HG03060 (cell line): ENCODE measurements at regions not wholly inside any gene's neighbourhood (a gene's known extent, or its start where the extent isn't known, plus 50 kb on each side); places are given as distances from the start of the nearest gene placed in this dataset.

ENCODE experiments used
- ATAC-seq: cut with Tn5 transposase; IDR thresholded peaks from one replicate; pipeline ENCODE4 v1.9.1; 2021; ENCODE audit warnings: low read depth, moderate number of reproducible peaks; ENCODE audit not compliant: unreplicated experiment

DNA sequence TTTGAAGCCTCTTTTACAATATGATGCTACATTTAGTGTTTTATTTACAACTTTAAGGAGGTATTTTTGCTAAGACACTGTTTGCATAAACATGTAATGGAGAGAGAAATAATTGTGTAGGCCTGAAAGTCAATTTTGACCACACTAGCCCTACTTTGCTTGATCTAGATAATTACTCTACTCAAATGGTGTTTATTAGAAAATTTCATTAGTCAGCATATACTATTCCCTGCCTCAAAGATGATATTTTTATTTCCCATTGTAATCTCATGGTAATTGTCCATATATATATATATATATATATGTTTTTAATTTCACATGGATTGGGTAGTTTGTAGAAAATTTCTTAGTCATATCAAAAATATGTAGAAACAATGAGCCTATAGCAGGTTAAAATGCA, 632.2 kb downstream of the SATB2 start:
- no peak for ATAC-seq

DNA sequence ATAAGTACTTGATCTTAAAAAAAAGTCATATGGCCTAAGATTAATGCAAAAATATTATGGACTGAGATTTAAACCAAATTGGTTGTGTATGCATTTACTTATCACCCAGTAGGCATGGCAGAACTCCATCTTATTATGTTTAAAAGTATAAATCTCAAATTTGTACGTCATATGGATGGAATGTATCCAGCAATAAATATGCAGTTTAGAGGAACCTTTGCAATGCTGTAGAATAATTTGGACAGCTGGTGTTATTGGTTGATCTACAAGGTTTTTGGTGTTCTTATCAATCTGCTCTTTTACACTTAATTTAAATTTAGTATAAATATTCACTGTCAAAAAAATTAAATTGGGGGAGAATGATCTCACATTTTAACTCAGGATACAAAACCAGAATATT, 640.2 kb downstream of the SATB2 start:
- ATAC-seq, result no peak

DNA sequence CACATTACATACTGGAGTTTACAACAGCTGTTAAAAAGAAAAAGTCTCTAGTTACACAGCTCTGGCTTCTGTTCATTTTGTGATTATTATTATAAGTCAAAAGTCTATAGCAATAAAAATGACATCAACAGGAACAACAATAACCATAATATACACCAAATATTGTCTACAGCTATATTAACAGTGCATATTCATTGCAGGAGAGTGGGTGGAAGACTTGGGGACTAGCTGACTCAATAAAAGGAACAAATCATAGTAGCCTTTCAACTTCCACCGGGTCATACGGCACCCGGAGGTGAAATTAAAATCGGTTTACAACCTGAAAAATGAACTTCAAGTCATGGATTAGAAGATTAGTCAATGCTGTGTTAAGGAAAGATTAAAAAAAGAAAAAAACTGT, 642.1 kb downstream of the SATB2 start:
- ATAC-seq, result no peak

DNA sequence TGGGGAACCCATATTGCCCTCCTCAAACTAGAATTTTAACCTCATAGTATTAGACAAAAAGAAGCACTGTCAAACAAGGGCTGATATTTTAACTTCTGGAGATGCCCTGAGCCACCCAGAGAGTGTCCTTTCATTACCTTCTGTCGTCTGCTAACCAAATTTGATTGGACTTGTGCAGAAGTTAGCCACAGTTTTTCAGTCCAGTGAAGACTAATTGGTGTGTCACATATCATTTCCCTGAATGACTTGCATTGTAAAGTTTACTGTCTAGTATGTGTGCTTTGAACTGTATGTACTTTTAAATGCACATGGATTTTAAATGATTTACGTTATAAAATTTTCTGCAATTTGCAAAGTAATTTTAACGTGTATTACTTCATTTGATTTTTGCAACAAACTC, 646.5 kb downstream of the SATB2 start:
- ATAC-seq, result no peak

DNA sequence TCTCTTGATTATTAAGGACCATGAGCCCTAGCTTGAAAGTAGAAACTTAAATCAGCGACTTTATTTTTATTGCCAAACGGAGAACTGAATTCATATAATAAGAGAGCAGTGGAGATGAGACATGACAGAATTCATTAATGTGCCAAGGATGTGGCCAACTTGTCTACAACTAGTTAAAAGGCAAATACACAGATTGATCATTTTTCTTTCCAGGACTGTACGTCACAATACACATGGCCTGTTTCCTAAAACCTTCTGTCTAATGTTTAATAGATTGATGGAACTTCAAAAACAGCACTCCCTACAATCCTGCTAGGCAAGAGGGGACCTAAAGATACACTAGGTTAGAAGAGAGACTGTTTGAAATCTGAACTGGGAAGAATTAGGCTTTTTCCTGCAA, 647.8 kb downstream of the SATB2 start:
- no peak for ATAC-seq

DNA sequence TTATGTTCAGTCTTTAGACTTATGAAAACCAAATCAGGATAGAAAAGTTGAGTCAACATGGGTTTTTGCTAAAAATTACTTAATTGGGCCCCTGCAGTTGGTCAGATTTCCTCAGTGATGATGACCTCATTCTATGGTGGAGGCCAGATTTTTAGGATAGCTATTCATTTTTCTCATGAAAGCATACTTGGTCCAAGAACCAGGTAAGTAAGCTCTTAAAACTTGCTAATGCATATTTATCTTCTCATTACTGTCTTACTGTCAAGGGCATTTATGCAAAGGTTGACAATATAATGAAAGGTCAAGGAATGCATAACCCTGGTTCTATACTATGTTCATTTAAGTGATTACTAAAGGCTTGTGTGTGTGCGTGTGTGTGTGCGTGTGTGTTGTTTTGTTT, 650.6 kb downstream of the SATB2 start:
- ATAC-seq, result no peak

DNA sequence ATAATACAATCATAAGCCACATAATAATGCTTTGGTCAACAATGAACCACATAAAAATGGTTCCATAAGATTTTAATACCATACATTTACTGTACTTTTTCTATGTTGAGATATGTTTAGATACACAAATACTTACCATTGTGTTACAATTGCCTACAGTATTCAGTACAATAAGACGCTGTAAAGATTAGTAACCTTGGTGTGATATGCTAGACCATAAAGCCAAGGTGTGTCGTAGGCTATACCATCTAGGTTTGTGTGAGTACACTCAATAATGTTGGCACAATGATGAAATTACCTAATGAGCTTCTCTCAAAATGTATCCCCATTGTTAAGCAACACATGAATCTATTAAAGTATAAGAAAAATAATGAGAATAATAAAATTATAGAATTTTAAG, 662.3 kb downstream of the SATB2 start:
- ATAC-seq, result no peak

DNA sequence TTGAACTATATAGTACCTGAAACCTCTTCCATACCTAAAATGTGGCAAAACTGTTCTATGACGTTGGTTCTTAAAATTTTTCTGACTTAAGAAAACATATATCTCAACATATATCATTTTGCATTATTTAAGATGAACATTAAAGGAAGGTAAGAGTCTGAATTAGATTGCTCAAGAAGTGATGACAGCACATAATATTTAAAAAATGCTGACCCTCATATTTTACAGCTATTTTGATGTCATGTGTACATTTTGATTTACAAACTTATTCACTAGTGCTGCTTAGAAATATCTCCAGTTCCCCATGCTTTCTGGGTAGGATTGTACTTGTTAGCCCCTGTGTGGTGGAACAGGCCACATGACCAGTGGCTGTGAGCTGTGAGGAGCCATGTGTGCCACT, 666.1 kb downstream of the SATB2 start:
- no peak for ATAC-seq

DNA sequence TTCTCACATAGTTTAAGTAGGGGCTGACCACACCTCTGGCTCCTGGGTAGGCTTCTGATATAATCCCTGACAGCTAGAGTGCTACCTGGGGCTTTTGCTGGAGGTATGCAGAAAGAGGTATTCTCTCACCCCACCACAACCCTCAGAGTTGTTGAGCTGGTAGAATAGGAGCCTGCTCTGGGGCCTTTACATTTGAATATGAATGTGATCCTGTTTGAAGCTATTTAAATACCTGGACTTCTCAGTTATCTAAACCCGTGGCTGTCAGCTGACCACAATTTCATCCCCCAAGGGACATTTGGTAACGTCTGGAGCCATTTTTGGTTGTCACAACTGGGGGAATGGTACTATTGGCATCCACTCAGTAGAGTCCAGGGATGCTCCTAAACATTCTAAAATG, 669.1 kb downstream of the SATB2 start:
- no peak for ATAC-seq

DNA sequence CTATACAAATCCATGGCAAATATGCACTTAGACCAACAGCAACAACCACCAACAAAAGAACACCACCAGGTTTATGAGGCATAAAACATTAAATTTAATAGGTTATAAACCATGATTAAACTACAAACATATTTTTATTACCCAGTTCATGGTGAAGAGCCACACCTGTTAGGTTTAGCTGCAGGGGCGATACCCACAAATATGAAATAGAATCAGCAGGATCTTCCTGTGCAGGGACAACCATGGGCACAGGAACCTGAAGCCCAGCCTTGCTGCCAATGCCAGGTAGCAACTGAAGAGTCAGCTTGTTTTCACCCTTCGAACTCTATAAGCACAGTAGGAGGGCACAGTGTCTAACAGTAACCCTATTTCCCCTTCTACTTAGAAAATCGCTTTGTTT, 675.0 kb downstream of the SATB2 start:
- ATAC-seq, result no peak

DNA sequence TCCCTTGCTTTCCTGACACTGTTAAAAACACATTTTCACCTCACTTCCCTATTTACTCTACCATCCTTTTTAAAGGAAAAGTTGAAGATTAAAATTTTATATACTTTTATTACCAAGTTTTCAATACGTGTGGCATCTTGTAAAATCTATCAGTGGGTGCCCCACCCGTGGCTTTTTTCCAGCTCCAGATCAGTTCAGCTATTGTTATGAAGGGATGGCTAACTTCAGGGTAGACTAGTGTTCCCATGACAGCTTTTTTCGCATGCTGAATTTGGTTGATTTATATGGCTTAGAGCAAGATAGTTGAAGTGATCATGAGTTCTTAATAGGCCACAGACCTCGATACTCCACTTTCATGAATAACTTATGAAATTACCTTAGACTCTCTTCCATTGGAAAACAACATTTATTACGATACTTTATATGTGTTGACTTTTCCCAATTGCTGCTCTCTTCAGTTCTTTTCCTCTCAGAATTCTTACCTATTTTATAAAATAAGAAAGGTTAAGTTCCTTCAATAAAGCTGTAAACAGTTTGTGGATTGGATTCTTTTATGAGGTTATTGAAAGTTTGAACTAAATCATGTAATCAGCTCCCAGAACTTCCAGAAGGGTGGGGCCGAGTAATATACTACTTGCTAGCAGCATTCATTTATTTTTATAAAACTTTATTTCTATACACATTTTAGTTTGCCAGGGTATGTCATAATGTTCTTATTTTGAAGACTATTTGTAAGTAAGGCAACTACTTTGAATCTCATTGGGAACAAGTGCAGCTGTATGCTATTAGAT, 680.9 kb downstream of the SATB2 start:
- ATAC-seq, result no peak

DNA sequence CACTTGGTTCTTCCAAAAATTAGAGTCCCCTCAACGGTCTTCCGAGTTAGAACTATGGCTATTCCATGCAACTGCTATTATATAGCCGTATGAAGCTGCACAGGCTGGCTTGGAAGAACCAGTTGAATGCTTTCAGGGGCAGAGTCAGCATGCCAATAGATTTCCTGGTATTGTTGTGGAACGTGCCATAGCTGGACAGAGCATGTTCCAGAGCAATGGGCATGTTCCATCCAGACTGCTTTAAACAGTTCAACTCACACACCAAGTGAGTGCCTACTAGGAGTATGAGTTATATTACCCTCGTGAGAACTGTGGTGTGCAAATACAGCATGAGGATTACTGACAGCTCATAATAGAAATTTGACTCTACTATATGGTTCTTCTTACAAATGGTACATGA, 682.0 kb downstream of the SATB2 start:
- no peak for ATAC-seq

DNA sequence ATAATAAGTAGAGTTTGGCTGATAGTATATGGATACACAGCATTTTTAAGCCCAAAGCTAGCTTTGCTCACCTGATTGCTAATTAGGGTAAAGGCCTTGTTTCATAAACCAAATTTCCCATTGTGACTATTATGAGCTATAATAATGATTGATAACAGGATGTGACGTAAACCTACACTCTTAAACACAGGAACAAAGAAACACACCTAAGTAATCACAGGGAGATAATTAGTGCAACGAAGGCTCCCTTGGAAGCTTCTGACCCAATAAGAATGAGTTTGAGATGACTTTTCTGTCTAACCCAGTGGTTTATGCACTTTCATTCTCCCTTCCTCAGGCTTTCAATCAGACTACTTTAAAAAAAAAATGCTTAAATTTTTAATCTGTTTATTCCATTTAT, 683.2 kb downstream of the SATB2 start:
- ATAC-seq, result no peak

DNA sequence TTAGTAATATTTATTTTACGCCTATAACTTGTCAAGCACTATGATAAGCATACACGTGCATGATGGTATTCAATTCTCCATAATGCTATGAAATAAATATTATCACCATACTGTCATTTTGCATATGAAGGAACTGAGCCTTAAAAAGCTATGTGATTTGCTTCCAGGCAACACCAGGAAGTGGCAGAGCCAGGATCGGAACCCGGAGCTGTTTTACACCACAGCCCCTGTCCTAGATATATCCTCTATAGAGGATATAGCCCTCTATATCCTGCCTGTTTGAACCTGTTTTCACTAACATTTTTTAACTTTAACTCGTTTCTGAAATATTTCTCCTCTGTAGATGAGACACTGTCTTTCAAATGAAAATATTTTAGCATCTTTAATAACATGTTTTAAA, 690.0 kb downstream of the SATB2 start:
- no peak for ATAC-seq

DNA sequence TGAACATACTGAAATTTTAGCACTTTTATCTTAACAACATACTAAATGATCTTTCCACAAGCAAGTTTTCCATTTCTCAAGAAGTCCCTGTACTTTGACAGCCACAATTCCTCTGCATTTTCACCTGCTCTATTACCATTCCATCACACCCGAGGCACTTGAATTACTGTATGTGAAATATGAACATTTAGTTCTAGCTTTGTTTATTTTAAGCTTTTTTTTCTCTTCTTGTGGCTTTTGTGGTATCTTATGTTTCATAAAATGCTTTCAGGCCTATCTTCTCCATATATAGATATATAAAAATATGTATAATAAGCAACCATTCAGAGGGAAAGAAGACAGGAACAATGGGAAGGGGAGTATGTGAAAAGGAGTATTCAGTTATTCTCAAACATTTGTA, 693.9 kb downstream of the SATB2 start:
- no peak for ATAC-seq

DNA sequence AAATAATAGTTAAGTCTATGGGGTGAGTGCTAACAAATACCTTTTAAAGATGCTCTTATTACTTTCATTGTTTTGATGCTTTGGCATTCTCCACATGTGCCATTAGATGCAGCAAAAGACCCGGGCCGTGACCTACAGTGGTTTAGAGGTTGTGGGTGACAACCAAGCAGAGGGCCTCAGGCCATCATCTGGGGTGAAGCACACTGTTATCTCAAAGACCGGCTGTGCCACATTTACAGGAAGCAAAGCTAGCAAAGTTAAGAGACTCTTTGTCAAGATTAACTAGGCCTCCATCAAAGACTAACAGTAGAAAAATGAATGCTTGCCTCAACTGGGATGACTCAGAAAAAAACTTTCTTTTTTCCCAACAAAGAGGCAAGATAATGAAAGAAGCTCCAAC, 695.3 kb downstream of the SATB2 start:
- ATAC-seq, result no peak

DNA sequence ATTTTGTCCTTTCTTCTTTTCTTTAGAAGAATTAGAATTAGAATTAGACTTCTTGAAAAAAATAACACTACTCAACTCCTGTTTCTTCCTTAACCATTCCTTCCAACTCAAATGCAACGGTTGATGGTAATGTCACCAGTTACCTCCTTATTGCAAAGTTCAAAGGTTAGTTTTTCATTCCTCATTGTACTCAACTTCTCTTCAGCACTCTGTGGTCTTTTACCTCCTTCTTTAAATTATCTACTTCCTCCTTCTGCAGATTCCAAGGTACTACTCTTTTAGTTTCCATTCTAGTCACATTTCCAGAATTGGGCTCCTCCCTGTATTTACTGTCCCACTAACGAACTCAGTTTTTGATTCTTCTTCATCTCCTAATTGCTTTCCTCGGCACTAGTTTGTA, 700.7 kb downstream of the SATB2 start:
- ATAC-seq, result no peak

DNA sequence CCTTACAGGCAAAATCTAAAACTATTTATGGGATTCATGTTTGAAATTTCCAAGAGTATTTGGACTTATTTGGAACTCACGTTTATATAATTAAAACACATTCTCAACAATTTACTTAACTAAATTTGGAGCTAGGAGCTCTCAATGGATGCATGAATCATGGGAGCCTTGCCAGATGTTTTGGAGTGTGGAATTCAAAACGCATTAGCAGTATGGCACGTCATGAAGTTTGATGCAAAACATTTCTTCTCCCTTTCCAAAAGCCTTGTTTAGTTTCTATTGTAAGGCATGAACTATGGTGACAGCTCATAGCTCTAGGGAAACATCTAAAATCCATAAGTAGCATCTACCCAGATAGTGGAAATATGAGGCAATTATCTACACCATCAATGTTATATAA, 701.6 kb downstream of the SATB2 start:
- ATAC-seq, result no peak

DNA sequence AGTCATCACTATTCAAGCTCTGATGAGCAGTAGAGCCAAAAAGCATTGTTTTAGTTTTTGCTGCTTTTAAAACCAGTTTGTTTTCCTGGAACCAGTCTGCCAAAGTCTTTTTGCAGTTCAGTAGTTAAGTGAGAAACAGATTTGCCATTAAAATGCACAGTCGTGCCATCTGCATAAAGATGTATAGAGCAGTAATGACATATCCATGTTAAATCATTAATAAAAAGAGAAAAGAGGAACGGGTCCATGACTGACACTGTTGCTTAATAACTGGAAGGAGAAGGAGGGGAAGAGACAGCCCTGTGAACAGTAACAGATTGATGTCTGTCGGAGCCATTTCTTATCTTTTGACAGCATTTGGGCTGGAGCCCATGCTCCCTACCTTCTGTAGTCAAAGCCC, 704.6 kb downstream of the SATB2 start:
- ATAC-seq, result no peak

DNA sequence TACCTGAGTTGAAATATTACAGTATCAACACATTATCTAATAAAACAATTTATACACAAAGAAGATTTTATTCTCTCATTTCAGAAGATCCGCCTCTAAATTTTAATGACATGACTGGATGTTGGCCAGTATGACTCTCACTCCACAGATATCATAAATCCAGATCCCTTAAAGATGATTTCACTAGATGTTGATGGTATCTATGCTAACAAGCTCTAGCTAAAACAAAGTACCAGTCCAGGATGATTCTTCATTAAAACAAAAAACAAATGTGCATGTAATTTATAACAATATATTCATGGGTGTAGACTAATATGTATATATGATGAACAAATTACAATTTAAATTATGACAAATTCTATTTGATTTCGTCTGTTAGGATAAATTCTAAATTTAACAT, 708.4 kb downstream of the SATB2 start:
- ATAC-seq, result no peak

DNA sequence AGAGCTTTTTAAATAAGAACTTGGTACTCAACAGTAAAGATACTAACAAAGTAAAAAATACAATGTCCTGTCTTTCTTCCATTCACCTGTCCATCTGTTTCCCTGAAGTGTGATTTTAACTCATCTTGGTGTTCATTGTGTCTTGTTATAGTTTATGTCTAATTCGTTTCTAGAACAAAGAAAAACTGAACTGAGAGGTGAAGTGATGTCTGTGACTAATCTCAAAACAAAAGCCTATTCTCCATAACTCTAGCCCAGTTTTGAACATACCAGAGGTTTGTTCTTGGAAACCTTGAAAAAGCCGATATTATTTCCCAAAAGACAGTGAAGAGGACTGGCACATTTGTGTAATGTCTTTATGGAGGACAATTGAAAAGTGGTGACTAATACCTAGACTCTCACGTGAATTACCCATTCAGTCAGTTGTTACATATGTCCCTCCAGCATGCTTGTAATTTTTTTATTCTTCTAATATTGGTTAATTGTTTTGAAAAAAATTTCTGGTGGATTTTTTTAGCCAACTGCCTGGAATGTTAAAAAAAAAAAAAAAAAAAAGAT, 725.8 kb downstream of the SATB2 start:
- ATAC-seq, result no peak

DNA sequence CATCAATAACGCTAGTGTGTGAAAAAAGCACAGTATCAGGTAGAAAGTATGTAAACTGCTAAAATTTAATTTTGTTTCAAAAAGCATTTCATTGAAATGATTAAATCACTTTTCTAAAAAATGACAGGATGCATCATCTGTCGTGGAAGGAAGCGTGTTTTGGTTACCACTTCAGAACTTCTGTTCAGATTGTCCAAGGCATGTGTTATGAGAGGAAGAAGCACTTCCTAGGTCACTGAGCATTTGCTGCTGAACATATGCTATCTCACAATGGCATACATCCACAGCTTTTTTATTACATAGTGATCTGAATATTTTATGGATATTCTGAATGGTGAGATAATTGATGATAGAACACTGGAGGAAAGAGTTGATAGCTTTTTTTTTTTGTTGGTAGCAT, 737.5 kb downstream of the SATB2 start:
- ATAC-seq, result no peak

DNA sequence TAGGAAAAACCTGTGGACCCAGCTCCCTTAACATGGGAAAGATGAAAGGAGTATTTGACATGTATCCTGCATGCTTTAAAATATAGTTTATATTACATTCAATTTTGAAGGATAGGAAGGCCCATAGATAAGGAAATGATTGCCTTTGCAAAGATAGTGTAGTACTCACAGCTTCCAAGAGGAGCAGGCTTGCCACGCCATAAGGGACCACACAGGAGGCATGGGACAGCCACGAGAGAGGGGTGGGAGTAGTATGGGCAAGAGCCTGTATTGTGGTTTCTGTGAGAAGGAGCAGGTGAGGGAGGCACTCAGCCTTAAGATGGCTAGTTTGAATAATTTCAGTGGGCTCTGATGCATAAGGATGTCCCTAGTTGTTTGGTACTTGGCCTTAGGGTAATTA, 740.3 kb downstream of the SATB2 start:
- ATAC-seq, result no peak
